DOHH2 (cell line): ENCODE measurements at regions not wholly inside any gene's neighbourhood (a gene's known extent, or its start where the extent isn't known, plus 50 kb on each side); places are given as distances from the start of the nearest gene placed in this dataset.

Source experiments
- H3F3A ChIP-seq: fragments of 200-600 bp; sonication (generic), shearing (Covaris generic); 2 replicates; pipeline ENCODE4 v1.6.0; 2016; ENCODE audit warnings: antibody characterized with exemption, mild to moderate bottlenecking; ENCODE audit not compliant: control insufficient read depth, insufficient read depth
- H3K27ac ChIP-seq: fragments of 200-600 bp; sonication (generic); 2 replicates; pipeline ENCODE4 v1.5.1; 2014; ENCODE audit warnings: low read depth, mild to moderate bottlenecking, low read length, moderate library complexity
- H3K27me3 ChIP-seq: fragments of 200-600 bp; sonication (generic); 2 replicates; pipeline ENCODE4 v1.6.1; 2014; ENCODE audit warnings: mild to moderate bottlenecking, low read length, mixed read lengths; ENCODE audit not compliant: control insufficient read depth
- H3K36me3 ChIP-seq: fragments of 200-600 bp; sonication (generic); 2 replicates; pipeline ENCODE4 v1.6.1; 2014; ENCODE audit warnings: mild to moderate bottlenecking, low read length, moderate library complexity, mixed read lengths; ENCODE audit not compliant: control insufficient read depth
- H3K4me1 ChIP-seq: fragments of 200-600 bp; sonication (generic); 2 replicates; pipeline ENCODE4 v1.6.1; 2014; ENCODE audit warnings: mild to moderate bottlenecking, low read length, mixed read lengths; ENCODE audit not compliant: control insufficient read depth
- H3K4me2 ChIP-seq: fragments of 200-600 bp; sonication (generic); 2 replicates; pipeline ENCODE4 v1.6.0; 2014; ENCODE audit warnings: mild to moderate bottlenecking, low read length, moderate library complexity
- H3K4me3 ChIP-seq: fragments of 200-600 bp; sonication (generic); 2 replicates; pipeline ENCODE4 v1.5.1; 2014; ENCODE audit warnings: mild to moderate bottlenecking, low read length, mixed read lengths
- H3K79me2 ChIP-seq: fragments of 200-600 bp; sonication (generic); 2 replicates; pipeline ENCODE4 v1.6.1; 2014; ENCODE audit warnings: mild to moderate bottlenecking, low read length, mixed read lengths; ENCODE audit not compliant: control insufficient read depth
- H3K9me2 ChIP-seq: fragments of 200-600 bp; sonication (generic); replicated peaks from 2 replicates; pipeline ENCODE4 v1.6.1; 2014; ENCODE audit warnings: mild to moderate bottlenecking, low read length, mixed read lengths; ENCODE audit not compliant: control insufficient read depth
- H3K9me3 ChIP-seq: fragments of 200-600 bp; sonication (generic); 2 replicates; pipeline ENCODE4 v1.6.1; 2014; ENCODE audit warnings: antibody characterized with exemption, low read length, mixed read lengths; ENCODE audit not compliant: control insufficient read depth, insufficient read depth
- H4K20me1 ChIP-seq: fragments of 200-600 bp; sonication (generic); 2 replicates; pipeline ENCODE4 v1.6.0; 2014; ENCODE audit warnings: low read depth, mild to moderate bottlenecking, antibody characterized with exemption, low read length, moderate library complexity; ENCODE audit not compliant: control insufficient read depth, insufficient read depth
- CTCF ChIP-seq: fragments of 200-600 bp; sonication (generic); IDR thresholded peaks from one replicate; pipeline ENCODE4 v1.5.1; 2014; ENCODE audit warnings: antibody characterized with exemption, mild to moderate bottlenecking, low read depth, low read length; ENCODE audit not compliant: poor library complexity, severe bottlenecking
- EZH2phosphoT487 ChIP-seq: fragments of 200-600 bp; sonication (generic); IDR thresholded peaks from 2 replicates; pipeline ENCODE4 v1.6.1; 2017; ENCODE audit warnings: borderline replicate concordance, mild to moderate bottlenecking, antibody characterized with exemption, low read length, moderate library complexity, mixed read lengths

GRCh38 chr6:90835596-90836212 lies 248.8 kb upstream of the MAP3K7 start:
- H3K79me2 ChIP-seq: no peaks in the 10 kb centered on the region
- H3K36me3 ChIP-seq: no peaks in the 10 kb centered on the region
- no peaks in the 10 kb centered on the region for H3K9me3 ChIP-seq
- no peak for TF ChIP-seq CTCF
- no peak for TF ChIP-seq EZH2phosphoT487
- H4K20me1 ChIP-seq: no peaks in the 10 kb centered on the region
- H3K9me2 ChIP-seq: no peaks in the 10 kb centered on the region
- no peak overlapping the region for H3K4me3 ChIP-seq
- no peak overlapping the region for H3K27ac ChIP-seq
- no peaks in the 10 kb centered on the region for H3K4me1 ChIP-seq
- peaks cover 3% of the 10 kb centered on the region; the same call in 1 of the 2 replicates for H3K27me3 ChIP-seq
- no peak overlapping the region for H3K4me2 ChIP-seq
- H3F3A ChIP-seq: no peaks in the 10 kb centered on the region

- Histone ChIP-seq H3K4me3 (no peak overlapping the region), H3K36me3 (no peaks in the 10 kb centered on the region)
- TF ChIP-seq EZH2phosphoT487 (no peak), CTCF (no peak)
Measured at GRCh38 chr6:90829311-90829710, 242.4 kb upstream of the MAP3K7 start.

DNA sequence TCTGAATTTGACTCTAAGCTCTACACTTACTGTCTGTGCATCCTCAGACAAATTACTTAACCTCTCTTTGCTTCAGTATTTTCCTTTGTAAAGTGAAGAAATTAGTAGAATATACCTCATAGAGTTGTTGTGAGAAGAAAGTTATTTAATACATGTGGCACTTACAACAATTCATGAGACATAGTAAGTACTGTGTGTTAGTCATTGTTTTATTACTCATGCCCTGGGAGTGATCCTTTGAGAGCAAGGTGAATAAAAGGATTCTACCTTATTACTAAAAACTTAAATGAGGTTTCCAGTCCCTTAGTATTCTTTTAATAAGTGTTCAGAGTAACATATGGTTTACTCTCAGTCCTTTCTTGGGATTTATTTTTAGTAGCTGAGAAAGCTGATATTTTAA lies 233.6 kb upstream of the MAP3K7 start:
- TF ChIP-seq CTCF: no peak
- TF ChIP-seq EZH2phosphoT487: no peak
- no peak overlapping the region for H3K27ac ChIP-seq
- H3K4me2 ChIP-seq: no peak overlapping the region
- H3K79me2 ChIP-seq: no peaks in the 10 kb centered on the region
- H3K9me3 ChIP-seq: no peaks in the 10 kb centered on the region
- H4K20me1 ChIP-seq: no peaks in the 10 kb centered on the region
- H3K4me3 ChIP-seq: no peak overlapping the region
- no peaks in the 10 kb centered on the region for H3F3A ChIP-seq
- H3K36me3 ChIP-seq: no peaks in the 10 kb centered on the region
- no peaks in the 10 kb centered on the region for H3K4me1 ChIP-seq
- H3K27me3 ChIP-seq: no peaks in the 10 kb centered on the region
- no peaks in the 10 kb centered on the region for H3K9me2 ChIP-seq

More at GRCh38 chr6:90829311-90829710, 242.4 kb upstream of the MAP3K7 start:
- H3K27me3 ChIP-seq: no peaks in the 10 kb centered on the region; the same call in 1 of the 2 replicates
- no peak overlapping the region for H3K4me2 ChIP-seq
- H3K79me2 ChIP-seq: no peaks in the 10 kb centered on the region
- H4K20me1 ChIP-seq: no peaks in the 10 kb centered on the region
- H3K9me3 ChIP-seq: no peaks in the 10 kb centered on the region
- H3F3A ChIP-seq: no peaks in the 10 kb centered on the region
- H3K27ac ChIP-seq: no peak overlapping the region
- no peaks in the 10 kb centered on the region for H3K4me1 ChIP-seq
- H3K9me2 ChIP-seq: no peaks in the 10 kb centered on the region
